Liver (tissue), 8 donors: ENCODE measurements at regions not wholly inside any gene's neighbourhood (a gene's known extent, or its start where the extent isn't known, plus 50 kb on each side); places are given as distances from the start of the nearest gene placed in this dataset.

Experiments used
- DNase-seq: peaks from one replicate; pipeline ENCODE4 v3.0.0-alpha.2; 2017; ENCODE audit warnings: low spot score
- H3K27ac ChIP-seq, 2 donors: one replicate each; pipeline ENCODE4 v1.7.0; 2013; ENCODE audit warnings: inconsistent platforms in 2 of 2, low read length in 2 of 2, control low read depth in 1 of 2, low read depth in 1 of 2, mild to moderate bottlenecking in 1 of 2
- H3K27me3 ChIP-seq, 4 donors: one replicate each; pipeline versions ENCODE4 v1.6.1 to v1.7.0; 2013; ENCODE audit warnings: low read length in 3 of 4, inconsistent platforms in 1 of 4, mild to moderate bottlenecking in 1 of 4, moderate library complexity in 1 of 4; ENCODE audit not compliant: control insufficient read depth in 4 of 4, insufficient read depth in 4 of 4
- H3K36me3 ChIP-seq, 4 donors: one replicate each; pipeline versions ENCODE4 v1.6.1 to v1.7.0; 2013; ENCODE audit warnings: low read length in 3 of 4, mild to moderate bottlenecking in 3 of 4, low read depth in 1 of 4, moderate library complexity in 1 of 4; ENCODE audit not compliant: control insufficient read depth in 4 of 4, insufficient read depth in 3 of 4
- H3K4me1 ChIP-seq, 4 donors: one replicate each; pipeline versions ENCODE4 v1.6.1 to v1.7.0; 2013; ENCODE audit warnings: low read length in 3 of 4, mild to moderate bottlenecking in 3 of 4, moderate library complexity in 1 of 4; ENCODE audit not compliant: control insufficient read depth in 4 of 4, insufficient read depth in 4 of 4
- H3K4me3 ChIP-seq, 3 donors: one replicate each; pipeline versions ENCODE4 v1.6.1 to v1.7.0; 2013; ENCODE audit warnings: low read length in 3 of 3, control low read depth in 1 of 3, low read depth in 1 of 3, mild to moderate bottlenecking in 1 of 3
- H3K9ac ChIP-seq, 2 donors: one replicate each; pipeline ENCODE4 v1.7.0; 2013; ENCODE audit warnings: low read length in 2 of 2, mild to moderate bottlenecking in 2 of 2, moderate library complexity in 2 of 2, control low read depth in 1 of 2, low read depth in 1 of 2
- H3K9me3 ChIP-seq, 4 donors: one replicate each; pipeline versions ENCODE4 v1.6.1 to v1.7.0; 2013; ENCODE audit warnings: low read length in 3 of 4; ENCODE audit not compliant: control insufficient read depth in 4 of 4
- FOXA1 ChIP-seq: IDR thresholded peaks from 2 replicates; pipeline ENCODE4 v1.6.1; 2016; ENCODE audit warnings: antibody characterized with exemption
- FOXA2 ChIP-seq: IDR thresholded peaks from 2 replicates; pipeline ENCODE4 v1.6.1; 2016; ENCODE audit warnings: antibody characterized with exemption
- HNF4G ChIP-seq: IDR thresholded peaks from 2 replicates; pipeline ENCODE4 v1.6.1; 2016; ENCODE audit warnings: antibody characterized with exemption
- JUND ChIP-seq, 2 donors: IDR thresholded peaks; 2 replicates each; pipeline ENCODE4 v1.6.1; 2016; ENCODE audit warnings: antibody characterized with exemption in 2 of 2
- NR2F2 ChIP-seq: IDR thresholded peaks from 2 replicates; pipeline ENCODE4 v1.6.1; 2016; ENCODE audit warnings: antibody characterized with exemption
- RAD21 ChIP-seq, 2 donors: IDR thresholded peaks; 2 replicates each; pipeline ENCODE4 v1.6.1; 2016; ENCODE audit warnings: antibody characterized with exemption in 2 of 2, mild to moderate bottlenecking in 2 of 2
- SP1 ChIP-seq: IDR thresholded peaks from 2 replicates; pipeline ENCODE4 v1.6.1; 2018; ENCODE audit warnings: antibody characterized with exemption, mild to moderate bottlenecking
- TAF1 ChIP-seq: conservative IDR thresholded peaks from 2 replicates; pipeline ENCODE4 v1.6.1; 2016; ENCODE audit warnings: antibody characterized with exemption, mild to moderate bottlenecking
- YY1 ChIP-seq: IDR thresholded peaks from 2 replicates; pipeline ENCODE4 v1.6.1; 2016; ENCODE audit warnings: antibody characterized with exemption, mild to moderate bottlenecking
- WGBS: extraction: QIAGEN DNeasy Blood & Tissue Kit; methylation state at CpG from one replicate; pipeline ENCODE4 v1.1.7; 2013; 5-methylcytosine and 5-hydroxymethylcytosine counted together
- TF ChIP-seq, protein P1 (sequence below): fragments of 150-350 bp; IDR thresholded peaks from 2 replicates; pipeline ENCODE4 v1.5.1; 2017; ENCODE audit warnings: improper control_type of control experiment, low read depth, low read length; ENCODE audit not compliant: missing input control
- TF ChIP-seq, protein P2 (sequence below): IDR thresholded peaks from 2 replicates; pipeline ENCODE4 v1.6.1; 2016; ENCODE audit warnings: antibody characterized with exemption
- TF ChIP-seq, protein P3 (sequence below): IDR thresholded peaks from 2 replicates; pipeline ENCODE4 v1.6.1; 2016; ENCODE audit warnings: antibody characterized with exemption
- donor health status: healthy.
- donor health status: healthy.
- donor health status: healthy.
- donor health status: healthy.
- donor health status: healthy.

DNA sequence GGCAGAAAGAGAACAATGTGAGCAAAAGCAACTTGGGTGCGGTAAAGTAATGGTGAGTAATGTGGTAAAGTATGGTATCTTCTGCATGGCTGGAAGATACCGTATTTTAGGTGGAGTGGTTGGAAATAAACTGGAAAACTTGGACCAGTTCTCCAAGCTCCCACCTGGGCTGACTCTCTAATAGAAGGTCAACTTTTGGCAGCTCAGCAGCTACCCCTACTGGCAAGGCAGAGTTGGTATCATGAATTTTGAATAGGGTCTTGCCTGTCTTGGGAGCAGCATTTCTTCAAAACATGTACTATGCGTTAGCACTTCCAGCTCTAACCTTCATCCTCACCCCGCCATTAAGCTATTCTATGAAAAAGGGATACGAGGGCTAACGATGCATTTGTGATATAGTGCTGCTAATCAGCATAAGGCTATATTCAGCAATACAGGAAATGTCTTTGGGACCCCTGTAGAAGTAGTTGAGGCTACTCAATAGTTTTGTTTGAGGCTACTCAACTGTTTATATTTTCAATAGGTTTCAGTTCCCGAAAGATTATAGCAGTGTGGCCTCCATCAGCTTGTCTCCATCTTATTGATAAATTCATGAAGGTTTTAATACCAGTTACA is 276.3 kb upstream of the FAR2 start:
- Histone ChIP-seq H3K9ac (no peak overlapping the region), H3K4me3 (no peak overlapping the region), H3K27me3 (no peaks in the 10 kb centered on the region), H3K4me1 (no peaks in the 10 kb centered on the region), H3K9me3 (no peaks in the 10 kb centered on the region), H3K27ac (no peak overlapping the region), H3K36me3 (no peaks in the 10 kb centered on the region)
- DNase-seq: peak; percentile 35
- TF ChIP-seq RAD21 (IDR thresholded peaks at IDR 0.05): peak; percentile 76 to 87
- TF ChIP-seq, protein P1, sequence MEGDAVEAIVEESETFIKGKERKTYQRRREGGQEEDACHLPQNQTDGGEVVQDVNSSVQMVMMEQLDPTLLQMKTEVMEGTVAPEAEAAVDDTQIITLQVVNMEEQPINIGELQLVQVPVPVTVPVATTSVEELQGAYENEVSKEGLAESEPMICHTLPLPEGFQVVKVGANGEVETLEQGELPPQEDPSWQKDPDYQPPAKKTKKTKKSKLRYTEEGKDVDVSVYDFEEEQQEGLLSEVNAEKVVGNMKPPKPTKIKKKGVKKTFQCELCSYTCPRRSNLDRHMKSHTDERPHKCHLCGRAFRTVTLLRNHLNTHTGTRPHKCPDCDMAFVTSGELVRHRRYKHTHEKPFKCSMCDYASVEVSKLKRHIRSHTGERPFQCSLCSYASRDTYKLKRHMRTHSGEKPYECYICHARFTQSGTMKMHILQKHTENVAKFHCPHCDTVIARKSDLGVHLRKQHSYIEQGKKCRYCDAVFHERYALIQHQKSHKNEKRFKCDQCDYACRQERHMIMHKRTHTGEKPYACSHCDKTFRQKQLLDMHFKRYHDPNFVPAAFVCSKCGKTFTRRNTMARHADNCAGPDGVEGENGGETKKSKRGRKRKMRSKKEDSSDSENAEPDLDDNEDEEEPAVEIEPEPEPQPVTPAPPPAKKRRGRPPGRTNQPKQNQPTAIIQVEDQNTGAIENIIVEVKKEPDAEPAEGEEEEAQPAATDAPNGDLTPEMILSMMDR: peak; percentile 56
- no peak for TF ChIP-seq NR2F2
- 32% methylated on average over 7 of the region's 7 CpGs for WGBS

DNA sequence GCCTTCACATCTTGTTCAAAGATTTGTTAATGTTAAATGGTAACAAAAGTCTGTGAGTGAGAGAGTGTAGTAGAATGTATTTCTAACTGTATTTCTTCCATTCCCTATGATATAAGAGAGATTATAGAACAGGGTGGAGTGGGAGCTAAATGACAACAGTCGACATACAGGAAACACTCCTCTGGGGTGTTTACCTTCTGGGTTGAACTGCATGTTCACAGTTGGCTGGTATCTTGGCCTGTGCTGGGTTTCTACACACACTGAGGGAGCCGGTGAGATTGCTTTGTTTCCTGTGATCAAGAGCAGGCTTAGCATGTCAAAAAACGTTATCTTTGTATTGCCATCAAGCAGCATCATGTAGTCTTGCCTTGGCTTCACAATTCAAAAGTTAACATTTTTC is 274.3 kb upstream of the FAR2 start:
- 60% methylated on average over 3 of the region's 3 CpGs for WGBS
- TF ChIP-seq SP1: no peak
- TF ChIP-seq TAF1: no peak
- no peak for TF ChIP-seq FOXA2
- TF ChIP-seq, protein P2, sequence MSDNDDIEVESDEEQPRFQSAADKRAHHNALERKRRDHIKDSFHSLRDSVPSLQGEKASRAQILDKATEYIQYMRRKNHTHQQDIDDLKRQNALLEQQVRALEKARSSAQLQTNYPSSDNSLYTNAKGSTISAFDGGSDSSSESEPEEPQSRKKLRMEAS: no peak
- TF ChIP-seq FOXA1: no peak
- TF ChIP-seq, protein P1: no peak
- TF ChIP-seq, protein P3, sequence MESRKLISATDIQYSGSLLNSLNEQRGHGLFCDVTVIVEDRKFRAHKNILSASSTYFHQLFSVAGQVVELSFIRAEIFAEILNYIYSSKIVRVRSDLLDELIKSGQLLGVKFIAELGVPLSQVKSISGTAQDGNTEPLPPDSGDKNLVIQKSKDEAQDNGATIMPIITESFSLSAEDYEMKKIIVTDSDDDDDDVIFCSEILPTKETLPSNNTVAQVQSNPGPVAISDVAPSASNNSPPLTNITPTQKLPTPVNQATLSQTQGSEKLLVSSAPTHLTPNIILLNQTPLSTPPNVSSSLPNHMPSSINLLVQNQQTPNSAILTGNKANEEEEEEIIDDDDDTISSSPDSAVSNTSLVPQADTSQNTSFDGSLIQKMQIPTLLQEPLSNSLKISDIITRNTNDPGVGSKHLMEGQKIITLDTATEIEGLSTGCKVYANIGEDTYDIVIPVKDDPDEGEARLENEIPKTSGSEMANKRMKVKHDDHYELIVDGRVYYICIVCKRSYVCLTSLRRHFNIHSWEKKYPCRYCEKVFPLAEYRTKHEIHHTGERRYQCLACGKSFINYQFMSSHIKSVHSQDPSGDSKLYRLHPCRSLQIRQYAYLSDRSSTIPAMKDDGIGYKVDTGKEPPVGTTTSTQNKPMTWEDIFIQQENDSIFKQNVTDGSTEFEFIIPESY: no peak
- TF ChIP-seq RAD21 (IDR thresholded peaks at IDR 0.05): no peak
- no peak for TF ChIP-seq YY1
- no peak for TF ChIP-seq HNF4G
- TF ChIP-seq JUND (IDR thresholded peaks at IDR 0.05): no peak
- TF ChIP-seq NR2F2: no peak
- no peak overlapping the region for H3K9ac ChIP-seq
- DNase-seq: no peak
- no peak overlapping the region for H3K4me3 ChIP-seq
- H3K4me1 ChIP-seq: no peaks in the 10 kb centered on the region
- no peaks in the 10 kb centered on the region for H3K27me3 ChIP-seq
- no peak overlapping the region for H3K27ac ChIP-seq
- H3K9me3 ChIP-seq: no peaks in the 10 kb centered on the region
- no peaks in the 10 kb centered on the region for H3K36me3 ChIP-seq
